ENCODE measurements at regions not wholly inside any gene's neighbourhood (a gene's known extent, or its start where the extent isn't known, plus 50 kb on each side); places are given as distances from the start of the nearest gene placed in this dataset.

DNA sequence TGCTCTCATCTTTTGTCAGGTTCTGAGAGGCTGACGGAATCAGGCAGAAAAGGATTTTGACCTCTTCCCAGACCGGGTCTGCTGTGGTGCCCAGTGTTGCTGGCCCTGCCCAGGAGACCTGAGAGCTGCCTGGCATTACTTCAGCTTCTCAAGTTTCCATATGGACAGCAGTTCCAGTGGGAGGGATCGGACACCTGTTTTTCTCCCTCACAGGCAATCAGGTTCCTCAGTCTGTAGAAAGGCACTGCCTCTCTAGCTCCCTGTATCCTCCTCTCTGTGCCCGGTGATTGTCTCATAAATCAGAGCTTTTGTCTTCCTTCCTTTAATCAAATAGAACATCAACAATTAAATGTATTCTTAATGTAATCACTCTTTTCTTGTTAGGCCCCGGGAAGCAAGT lies 198.7 kb downstream of the SEMA6A start:
- no peak overlapping the region for H3K27ac ChIP-seq (ENCODE audit: low read depth, low read length)
- 87% methylated on average over 5 of the region's 5 CpGs; no CpG with 5 or more reads in 1 of the 2 experiments for WGBS, 2 experiments (ENCODE audit: extremely low coverage in 1 of 2, insufficient coverage in 1 of 2, insufficient read length in 1 of 2, insufficient replicate concordance in 2 of 2, low coverage in 1 of 2, low lambda C conversion rate in 2 of 2, missing lambda C conversion rate in 1 of 2)
- H3K23me2 ChIP-seq (ENCODE audit: low read depth, low read length), result no peaks in the 10 kb centered on the region; the same call in 1 of the 2 replicates
- H4K91ac ChIP-seq (replicated peaks; ENCODE audit: insufficient read length, low read length), result no peak overlapping the region
- no peak overlapping the region for H3K4ac ChIP-seq (replicated peaks; ENCODE audit: insufficient read length, low read depth, low read length)
- H3K79me2 ChIP-seq (ENCODE audit: control insufficient read depth in 1 of 2, insufficient read depth in 2 of 2, low read length in 2 of 2), result no peaks in the 10 kb centered on the region
- no peak overlapping the region for H3K23ac ChIP-seq (ENCODE audit: insufficient read length)
- H2BK120ac ChIP-seq (replicated peaks; ENCODE audit: low read depth, low read length), result no peak overlapping the region
- H3K4me3 ChIP-seq (ENCODE audit: extremely low read depth in 1 of 4, insufficient read depth in 2 of 4, low read depth in 3 of 4, low read length in 4 of 4), result no peak overlapping the region
- H3K9ac ChIP-seq (replicated peaks in 1 of 4; ENCODE audit: extremely low read depth in 1 of 4, low read depth in 3 of 4, low read length in 3 of 4), result no peak overlapping the region
- H2BK20ac ChIP-seq (ENCODE audit: low read length), result no peak overlapping the region
- no peak overlapping the region for H4K5ac ChIP-seq (ENCODE audit: insufficient read length, low read depth, low read length)
- no peaks in the 10 kb centered on the region for H3K36me3 ChIP-seq (ENCODE audit: control insufficient read depth in 2 of 4, insufficient read depth in 4 of 4, low read length in 3 of 4)
- no peaks in the 10 kb centered on the region for H3K27me3 ChIP-seq (replicated peaks in 1 of 4; ENCODE audit: control insufficient read depth in 3 of 4, extremely low read depth in 1 of 4, insufficient read depth in 3 of 4, low read length in 3 of 4)
- H3K14ac ChIP-seq (ENCODE audit: insufficient read length), result no peak overlapping the region
- ChIA-PET CTCF (ENCODE audit: partially characterized antibody) (interaction anchor here (0.6 to 1.4 kb wide), 5 partner anchors 10 to 1194 kb away, joined by 3 read pairs; no protein-coding TSS in a partner anchor), POLR2A (ENCODE audit: partially characterized antibody) (no interaction called here)
- no peak overlapping the region for H2BK5ac ChIP-seq (ENCODE audit: low read depth, low read length)
- no peak for TF ChIP-seq TBP (IDR thresholded peaks at IDR 0.05; ENCODE audit: low read depth, low read length)
- TF ChIP-seq POLR2A (IDR thresholded peaks at IDR 0.05; ENCODE audit: control extremely low read depth in 1 of 2, low read depth in 2 of 2, low read length in 2 of 2), result no peak
- no peak for TF ChIP-seq PHF8 (conservative IDR thresholded peaks at IDR 0.05; ENCODE audit: low read depth, low read length)
- TF ChIP-seq MAFK (IDR thresholded peaks at IDR 0.05; ENCODE audit: low read depth, low read length), result no peak
- no peak overlapping the region for H2BK15ac ChIP-seq (ENCODE audit: low read length)
- H3K4me2 ChIP-seq (ENCODE audit: insufficient read depth in 1 of 2, low read depth in 2 of 2, low read length in 2 of 2), result peak overlapping the region in 1 of 2 experiments; percentile 23; a peak in 2 of 4 replicates
- no peaks in the 10 kb centered on the region for H4K20me1 ChIP-seq (replicated peaks in 1 of 2; ENCODE audit: control insufficient read depth in 1 of 2, insufficient read depth in 2 of 2, low read length in 2 of 2)
- no peak overlapping the region for H2AK5ac ChIP-seq (ENCODE audit: low read depth, low read length)
- H3K9me3 ChIP-seq (ENCODE audit: insufficient read depth in 2 of 2, low read depth in 1 of 2, low read length in 1 of 2), result no peaks in the 10 kb centered on the region
- H3K4me1 ChIP-seq (replicated peaks in 1 of 4; ENCODE audit: control insufficient read depth in 3 of 4, insufficient read depth in 4 of 4, low read length in 3 of 4), result peaks cover 0 to 9% (median 4%) of the 10 kb centered on the region in 4 experiments; a peak in 4 of 7 replicates
- H2BK12ac ChIP-seq (ENCODE audit: low read depth, low read length), result no peak overlapping the region
- H3K56ac ChIP-seq (replicated peaks; ENCODE audit: insufficient read length, low read depth, low read length), result no peak overlapping the region
- no peak for DNase-seq (ENCODE audit: low read depth in 1 of 2, low spot score in 2 of 2)
- no peaks in the 10 kb centered on the region for H3K79me1 ChIP-seq (ENCODE audit: low read depth, low read length)
- no peak overlapping the region for H2AFZ ChIP-seq (ENCODE audit: low read length)
- H4K8ac ChIP-seq (ENCODE audit: extremely low read depth, insufficient read depth, low read length), result no peak overlapping the region
- no peak for FAIRE-seq
- H3K18ac ChIP-seq (ENCODE audit: extremely low read depth, low read length), result no peak overlapping the region

All from H1 (cell line).